ENCODE measurements at regions not wholly inside any gene's neighbourhood (a gene's known extent, or its start where the extent isn't known, plus 50 kb on each side); places are given as distances from the start of the nearest gene placed in this dataset.
A peak's percentile ranks its signal among the peaks of the same experiment; 100 is the strongest.

- no peak for TF ChIP-seq ERG (CRISPR knock-in tag; IDR thresholded peaks at IDR 0.05)
- TF ChIP-seq GRHL2 (CRISPR knock-in tag; IDR thresholded peaks at IDR 0.05; ENCODE audit: insufficient replicate concordance, severe bottlenecking): no peak
- TF ChIP-seq NFYB (CRISPR knock-in tag; conservative IDR thresholded peaks at IDR 0.05; ENCODE audit: low read depth): no peak
- no peak for TF ChIP-seq OVOL2 (CRISPR knock-in tag; IDR thresholded peaks at IDR 0.05; ENCODE audit: borderline replicate concordance)
- TF ChIP-seq HMGXB4 (CRISPR knock-in tag; IDR thresholded peaks at IDR 0.05): no peak
Measured at GRCh38 chr13:86765462-86765861, 905.7 kb upstream of the SLITRK5 start (continued).

- no peak for ATAC-seq
- no peak overlapping the region for H3K27ac Mint-ChIP-seq
Measured at GRCh38 chr13:86788616-86789015, 882.6 kb upstream of the SLITRK5 start.

GRCh38 chr13:86792153-86792651, 879.0 kb upstream of the SLITRK5 start:
- ChIA-PET CTCF (no interaction called here), POLR2A (no interaction called here)
- no peaks in the 10 kb centered on the region for H3K27me3 Mint-ChIP-seq (ENCODE audit: low read depth)
- TF ChIP-seq TEAD4 (CRISPR knock-in tag; IDR thresholded peaks at IDR 0.05) (no peak), SOX15 (CRISPR knock-in tag; IDR thresholded peaks at IDR 0.05) (no peak), USF2 (CRISPR knock-in tag; IDR thresholded peaks at IDR 0.05) (no peak)
- ATAC-seq (peak; percentile 75), DNase-seq (ENCODE audit: low spot score) (peak; percentile 41)
- no peak overlapping the region for H3K27ac Mint-ChIP-seq
- H3K9me3 Mint-ChIP-seq: peaks cover 13% of the 10 kb centered on the region
- H3K4me3 Mint-ChIP-seq: no peak overlapping the region
- peaks cover 6% of the 10 kb centered on the region; the same call in 1 of the 2 replicates for H3K4me1 Mint-ChIP-seq
- peaks cover 6% of the 10 kb centered on the region for H3K36me3 Mint-ChIP-seq

More at GRCh38 chr13:86788616-86789015, 882.6 kb upstream of the SLITRK5 start:
- Mint-ChIP-seq H3K36me3 (peaks cover 6% of the 10 kb centered on the region), H3K27me3 (ENCODE audit: low read depth) (no peaks in the 10 kb centered on the region), H3K4me1 (peaks cover 6% of the 10 kb centered on the region; the same call in 1 of the 2 replicates), H3K4me3 (no peak overlapping the region), H3K9me3 (peaks cover 10% of the 10 kb centered on the region)
- no peak for DNase-seq (ENCODE audit: low spot score)
- CTCF ChIA-PET: no interaction called here
- POLR2A ChIA-PET: no interaction called here
- TF ChIP-seq GTF2I (CRISPR knock-in tag; conservative IDR thresholded peaks at IDR 0.05) (no peak), TEAD1 (CRISPR knock-in tag; IDR thresholded peaks at IDR 0.05) (no peak), ZNF317 (CRISPR knock-in tag; IDR thresholded peaks at IDR 0.05; ENCODE audit: borderline replicate concordance, low read depth) (no peak), CBFB (CRISPR knock-in tag; IDR thresholded peaks at IDR 0.05; ENCODE audit: low read depth) (no peak), NFYB (CRISPR knock-in tag; conservative IDR thresholded peaks at IDR 0.05; ENCODE audit: low read depth) (no peak), NFATC4 (CRISPR knock-in tag; IDR thresholded peaks at IDR 0.05) (no peak), SP1 (CRISPR knock-in tag; conservative IDR thresholded peaks at IDR 0.05) (no peak), JUN (CRISPR knock-in tag; IDR thresholded peaks at IDR 0.05) (no peak), ZNF671 (CRISPR knock-in tag; IDR thresholded peaks at IDR 0.05) (no peak), FOXK1 (CRISPR knock-in tag; IDR thresholded peaks at IDR 0.05) (no peak), OVOL2 (CRISPR knock-in tag; IDR thresholded peaks at IDR 0.05; ENCODE audit: borderline replicate concordance) (no peak), ZNF416 (CRISPR knock-in tag; IDR thresholded peaks at IDR 0.05) (no peak), FOXP4 (CRISPR knock-in tag; IDR thresholded peaks at IDR 0.05) (no peak), IRF2 (CRISPR knock-in tag; IDR thresholded peaks at IDR 0.05; ENCODE audit: borderline replicate concordance, low read depth) (no peak), GRHL2 (CRISPR knock-in tag; IDR thresholded peaks at IDR 0.05; ENCODE audit: insufficient replicate concordance, severe bottlenecking) (no peak), RORB (CRISPR knock-in tag; IDR thresholded peaks at IDR 0.05) (no peak), CREB1 (CRISPR knock-in tag; IDR thresholded peaks at IDR 0.05) (no peak)
- TF ChIP-seq, protein P1, sequence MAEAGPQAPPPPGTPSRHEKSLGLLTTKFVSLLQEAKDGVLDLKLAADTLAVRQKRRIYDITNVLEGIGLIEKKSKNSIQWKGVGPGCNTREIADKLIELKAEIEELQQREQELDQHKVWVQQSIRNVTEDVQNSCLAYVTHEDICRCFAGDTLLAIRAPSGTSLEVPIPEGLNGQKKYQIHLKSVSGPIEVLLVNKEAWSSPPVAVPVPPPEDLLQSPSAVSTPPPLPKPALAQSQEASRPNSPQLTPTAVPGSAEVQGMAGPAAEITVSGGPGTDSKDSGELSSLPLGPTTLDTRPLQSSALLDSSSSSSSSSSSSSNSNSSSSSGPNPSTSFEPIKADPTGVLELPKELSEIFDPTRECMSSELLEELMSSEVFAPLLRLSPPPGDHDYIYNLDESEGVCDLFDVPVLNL (CRISPR knock-in tag; IDR thresholded peaks at IDR 0.05; ENCODE audit: borderline replicate concordance, low read depth): no peak

All from WTC11 (cell line).